ENCODE measurements at regions not wholly inside any gene's neighbourhood (a gene's known extent, or its start where the extent isn't known, plus 50 kb on each side); places are given as distances from the start of the nearest gene placed in this dataset.
A peak's percentile ranks its signal among the peaks of the same experiment; 100 is the strongest.

GRCh38 chr7:144997512-144997911 is 161.7 kb upstream of the TPK1 start:
- FAIRE-seq (no peak), DNase-seq (ENCODE audit: low spot score) (no peak)

DNA sequence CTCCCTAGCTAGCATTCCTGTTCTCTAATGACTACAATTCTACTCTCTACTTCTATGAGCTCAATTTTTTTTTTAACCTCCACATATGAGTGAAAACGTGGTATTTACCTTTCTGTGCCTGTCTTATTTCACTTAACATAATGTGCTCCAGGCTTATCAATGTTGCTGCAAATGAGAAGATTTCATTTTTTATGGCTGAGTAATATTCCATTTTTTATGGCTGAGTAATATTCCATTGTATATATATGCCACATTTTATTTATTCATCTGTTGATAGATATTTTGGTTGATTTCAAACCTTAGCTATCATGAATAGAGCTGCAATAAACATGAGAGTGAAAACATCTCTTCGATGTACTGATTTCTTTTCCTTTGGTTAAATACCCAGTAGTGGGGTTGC is 159.6 kb upstream of the TPK1 start:
- FAIRE-seq: no peak
- DNase-seq (ENCODE audit: low spot score): no peak

DNA sequence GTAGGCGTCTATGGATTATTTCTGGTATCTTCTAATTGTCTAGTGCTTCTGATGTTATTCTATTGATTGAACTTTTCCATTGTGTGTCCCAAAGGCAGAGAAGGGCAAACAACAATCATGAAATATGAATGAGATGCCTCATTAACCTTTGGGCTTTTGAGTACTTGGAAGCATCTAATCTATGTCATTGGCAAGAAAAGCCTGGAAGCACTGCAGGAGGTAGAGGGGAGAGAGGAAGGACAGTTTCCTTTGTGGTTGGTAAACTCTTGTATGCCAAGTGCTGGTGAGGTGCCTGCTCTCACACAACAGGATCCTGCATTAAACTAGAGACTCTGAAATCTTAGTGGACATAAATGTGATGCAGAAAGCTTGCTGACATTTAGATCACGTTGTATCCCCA is 155.2 kb upstream of the TPK1 start:
- FAIRE-seq (no peak), DNase-seq (ENCODE audit: low spot score) (no peak)

DNA sequence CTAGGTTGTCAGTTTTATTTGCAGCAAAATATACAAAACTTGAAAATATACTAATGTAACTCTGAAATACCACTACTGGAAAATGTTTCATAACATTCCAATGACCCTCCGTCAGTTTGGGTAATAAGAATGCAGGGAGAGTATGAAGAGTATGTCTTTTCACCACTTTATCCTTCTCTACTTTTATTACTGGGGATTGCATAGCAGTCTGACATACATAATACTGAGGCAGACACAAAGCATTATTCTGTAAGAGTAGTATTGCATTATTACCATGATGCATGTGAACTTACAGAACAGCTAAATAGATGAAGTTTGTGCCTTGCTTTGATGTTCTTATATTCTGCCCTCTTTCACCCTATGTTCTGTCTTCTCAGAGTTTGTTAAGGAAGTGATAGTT is 151.8 kb upstream of the TPK1 start:
- FAIRE-seq: no peak
- DNase-seq (ENCODE audit: low spot score): no peak

GRCh38 chr7:144982133-144982532 is 146.3 kb upstream of the TPK1 start:
- DNase-seq (ENCODE audit: low spot score) (no peak), FAIRE-seq (no peak)

DNA sequence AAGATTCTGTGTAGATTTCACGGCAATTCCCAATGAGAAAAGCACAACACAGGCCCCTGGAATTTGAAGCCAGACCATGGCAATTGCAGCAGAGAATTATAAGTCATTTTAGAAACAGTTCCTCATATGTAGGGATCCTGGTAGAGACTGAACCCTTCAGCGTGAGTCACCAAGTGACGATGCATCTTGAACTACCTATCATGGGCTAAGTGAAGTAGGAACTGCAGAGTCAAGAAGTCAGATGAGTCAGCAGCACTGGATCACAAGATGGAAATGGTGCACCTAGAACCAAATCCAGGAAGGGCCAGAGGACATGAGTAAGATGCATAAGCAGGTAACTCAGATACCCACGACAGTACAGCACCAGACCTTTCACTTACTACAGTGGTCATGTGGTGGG is 140.0 kb upstream of the TPK1 start:
- DNase-seq (ENCODE audit: low spot score): peak; percentile 21
- FAIRE-seq: no peak

- FAIRE-seq (no peak), DNase-seq (ENCODE audit: low spot score) (no peak)
These were observed 133.9 kb upstream of the TPK1 start for GRCh38 chr7:144969787-144970186.

DNA sequence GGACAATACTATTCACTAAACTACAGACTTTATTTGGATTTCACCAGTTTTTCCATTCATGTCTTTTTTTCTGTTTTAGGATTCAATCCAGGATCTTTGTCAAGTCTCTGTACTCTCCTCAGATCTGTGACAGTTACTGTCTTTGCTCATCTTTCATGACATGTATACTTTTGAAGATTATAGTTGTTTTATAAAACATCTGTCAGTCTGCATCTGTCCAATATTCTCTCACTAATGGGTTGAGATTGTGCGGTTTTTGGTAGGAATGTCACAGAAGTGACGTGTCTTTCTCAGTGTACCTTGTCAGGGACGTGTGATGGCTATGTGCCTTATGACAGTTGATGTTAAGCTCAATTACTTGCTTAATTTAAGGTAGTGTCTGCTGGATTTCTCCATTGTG is 124.9 kb upstream of the TPK1 start:
- DNase-seq (ENCODE audit: low spot score) (no peak), FAIRE-seq (no peak)

DNA sequence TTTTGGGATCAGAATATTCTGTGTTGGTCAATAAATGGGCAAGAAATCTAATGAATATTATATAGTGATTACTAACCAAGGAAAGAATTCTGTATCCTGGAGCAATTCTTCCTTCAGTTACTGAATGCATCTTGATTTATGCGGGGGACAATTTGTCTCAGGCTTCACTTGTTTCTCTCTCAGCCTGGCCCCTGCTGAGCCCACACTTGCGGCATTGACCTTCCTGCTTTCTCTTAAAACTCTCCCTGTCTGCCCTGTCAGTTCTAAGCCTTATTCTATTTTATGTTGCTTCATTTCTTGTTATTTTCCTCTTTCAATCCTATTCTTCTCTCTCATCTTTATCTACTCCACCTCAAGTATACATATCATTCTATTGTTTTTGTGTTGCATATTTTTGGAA is 122.1 kb upstream of the TPK1 start:
- no peak for FAIRE-seq
- no peak for DNase-seq (ENCODE audit: low spot score)

DNA sequence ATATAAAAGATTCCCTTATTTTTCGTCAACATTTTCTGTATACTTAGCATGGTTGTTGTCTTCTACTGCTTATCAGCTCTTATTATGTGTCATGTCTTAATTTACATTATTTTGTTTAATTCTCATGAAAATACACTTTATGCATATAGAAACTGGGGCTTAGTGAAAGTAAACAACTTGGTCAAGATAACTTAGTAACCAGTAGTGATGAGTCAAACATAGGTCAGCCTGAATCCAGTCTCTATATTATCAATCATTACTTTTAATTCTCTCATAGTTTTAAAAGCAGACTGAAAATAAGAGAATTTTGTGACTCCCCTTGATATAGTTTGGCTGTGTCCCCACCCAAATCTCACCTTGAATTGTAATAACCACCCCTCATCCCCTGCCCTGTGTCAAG is 119.6 kb upstream of the TPK1 start:
- FAIRE-seq (no peak), DNase-seq (ENCODE audit: low spot score) (no peak)

DNA sequence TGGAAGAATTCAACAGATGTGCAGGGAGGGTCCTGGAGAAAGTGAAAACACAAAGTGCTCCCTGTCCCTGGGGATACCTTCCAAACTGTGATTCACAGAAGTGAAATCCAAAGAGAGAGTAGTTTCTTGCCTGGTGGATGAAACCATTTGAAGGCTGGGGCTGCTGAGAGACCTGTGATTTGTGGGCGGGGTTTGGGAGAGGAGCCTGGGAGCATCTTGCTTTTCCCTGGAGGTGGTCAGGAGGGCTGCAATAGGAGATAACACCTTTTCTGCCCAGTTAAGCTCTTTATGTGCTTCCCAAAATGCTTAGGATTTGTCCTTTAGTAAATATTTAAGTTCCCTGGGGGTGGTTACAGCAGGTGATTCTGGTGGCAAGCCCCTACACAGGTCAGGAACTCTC is 105.3 kb upstream of the TPK1 start:
- DNase-seq (ENCODE audit: low spot score) (no peak), FAIRE-seq (no peak)

DNA sequence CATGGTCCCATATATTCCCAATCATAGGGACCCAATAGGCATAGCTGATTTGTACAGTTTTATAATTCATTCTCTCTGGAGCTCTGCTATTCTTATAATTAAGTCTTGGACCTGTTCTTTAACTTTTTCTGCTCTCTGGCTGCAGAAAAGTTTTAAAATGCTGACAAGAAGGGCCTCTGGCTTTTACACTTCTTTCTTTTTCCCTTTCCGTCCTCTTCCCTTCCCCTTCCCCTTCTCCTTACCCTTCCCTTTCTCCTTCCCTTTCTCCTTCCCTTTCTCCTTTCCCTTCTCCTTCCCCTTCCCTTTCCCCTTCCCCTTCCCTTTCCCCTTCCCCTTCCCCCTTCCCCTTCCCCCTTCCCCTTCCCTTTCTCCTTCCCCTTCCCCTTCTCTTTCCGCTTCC is 101.3 kb upstream of the TPK1 start:
- FAIRE-seq (no peak), DNase-seq (ENCODE audit: low spot score) (no peak)

DNA sequence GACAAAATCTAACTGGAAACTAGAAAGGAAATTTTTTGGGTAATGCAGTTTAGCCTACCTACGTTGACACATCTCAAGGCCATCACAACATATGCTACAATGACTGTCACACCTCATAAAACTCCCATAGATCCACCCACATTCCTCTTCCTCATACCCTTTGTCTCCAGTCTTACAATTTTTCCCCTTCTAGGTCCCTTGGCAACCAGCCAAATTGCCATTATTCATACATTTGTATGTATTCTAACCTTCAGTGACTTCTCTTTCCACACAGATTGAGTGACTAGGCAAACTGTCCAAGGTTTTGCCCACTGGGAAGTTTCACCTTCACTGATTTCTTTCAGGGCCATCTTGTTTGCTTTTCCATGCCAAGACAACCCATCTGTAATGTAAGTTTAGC is 100.5 kb upstream of the TPK1 start:
- DNase-seq (ENCODE audit: low spot score) (no peak), FAIRE-seq (no peak)

DNA sequence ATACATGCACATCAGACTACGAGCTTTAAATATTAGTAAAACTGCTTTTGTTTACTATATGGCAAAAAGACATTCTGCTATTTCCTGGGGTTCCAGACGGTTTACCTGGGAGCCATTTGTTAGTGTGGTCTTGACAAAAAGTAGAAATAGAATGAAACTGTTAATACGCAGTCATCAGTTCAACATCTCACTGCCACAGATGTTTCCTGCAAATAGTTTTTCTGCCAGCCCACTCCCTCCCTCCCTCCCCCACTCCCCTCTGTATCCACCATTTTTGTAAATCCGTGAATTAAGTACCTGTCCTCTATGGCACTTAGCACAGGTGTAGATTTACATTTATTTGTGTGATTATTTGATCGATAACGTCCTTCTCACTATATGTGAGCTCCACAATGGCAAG is 74.6 kb upstream of the TPK1 start:
- DNase-seq (ENCODE audit: low spot score) (no peak), FAIRE-seq (no peak)

DNA sequence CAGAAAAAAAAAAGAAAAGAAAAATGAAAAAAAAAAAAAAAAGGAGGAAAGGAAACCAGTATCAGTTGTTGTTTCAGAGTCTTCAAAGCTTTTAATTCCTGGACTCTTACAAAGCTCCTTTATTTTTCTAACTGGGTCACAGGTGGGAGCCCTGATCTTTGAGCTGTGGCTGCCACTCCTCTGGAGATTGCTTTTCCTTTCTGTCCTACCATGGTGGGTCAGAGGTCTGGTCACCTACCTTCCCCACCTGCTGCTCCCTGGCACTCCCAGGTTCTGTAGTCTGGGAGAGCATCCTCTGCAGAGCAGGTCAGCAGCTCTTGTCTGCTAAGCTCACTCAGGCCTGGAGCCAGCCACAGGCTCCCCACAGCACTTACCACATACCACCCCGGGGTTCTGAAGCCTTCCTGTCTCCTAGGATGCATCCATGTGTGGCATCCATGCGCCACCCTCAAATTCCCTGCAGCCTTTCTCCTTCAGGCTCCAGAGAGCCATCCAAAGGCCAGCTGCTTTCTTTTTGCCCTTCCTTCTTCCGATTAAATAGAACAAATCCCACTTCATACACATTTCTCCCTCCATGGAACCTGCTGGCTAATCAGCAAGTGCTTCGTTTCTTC is 73.2 kb upstream of the TPK1 start:
- DNase-seq (ENCODE audit: low spot score) (no peak), FAIRE-seq (no peak)

DNA sequence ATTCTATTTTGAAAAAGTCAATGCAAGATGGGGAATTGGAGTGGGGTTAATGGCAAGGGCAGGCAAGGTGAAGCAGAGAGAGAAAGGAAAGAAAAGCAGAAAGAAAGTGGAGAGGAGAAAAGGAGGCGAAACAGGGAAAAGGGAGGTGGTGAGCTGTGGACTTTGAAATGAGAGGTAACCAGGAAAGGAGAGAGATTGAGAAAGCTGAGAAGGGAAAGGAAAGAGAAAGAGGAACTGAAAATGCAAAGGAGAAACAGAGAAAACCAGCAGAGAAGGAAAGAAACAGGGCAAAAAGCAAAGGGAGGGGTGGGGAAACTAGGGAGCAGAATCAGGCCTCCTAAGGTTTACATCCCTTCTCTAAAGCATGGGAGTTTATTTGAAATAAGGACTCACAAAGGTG is 72.5 kb upstream of the TPK1 start:
- DNase-seq (ENCODE audit: low spot score) (no peak), FAIRE-seq (no peak)

DNA sequence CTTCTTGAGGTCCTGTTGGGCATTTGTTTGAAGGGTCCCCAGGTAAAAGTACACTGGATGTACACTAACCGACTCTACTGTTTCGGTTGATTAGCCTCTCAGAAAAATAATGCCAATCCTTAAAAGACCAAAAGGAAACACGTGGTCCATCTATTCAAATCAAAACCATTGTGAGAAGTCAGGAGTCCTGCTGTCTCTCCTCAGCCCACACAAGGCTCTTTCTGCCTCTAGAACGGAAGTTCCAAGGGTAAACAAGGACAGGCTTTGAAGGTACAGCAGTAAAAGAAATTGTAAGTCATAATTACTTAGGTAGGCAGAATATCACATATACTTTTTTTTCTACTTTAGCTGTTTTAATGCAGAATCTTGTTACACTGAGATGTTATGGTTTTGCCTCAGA is 71.7 kb upstream of the TPK1 start:
- FAIRE-seq (no peak), DNase-seq (ENCODE audit: low spot score) (no peak)

- FAIRE-seq: no peak
These were observed 67.3 kb upstream of the TPK1 start for GRCh38 chr7:144903201-144903600.

DNA sequence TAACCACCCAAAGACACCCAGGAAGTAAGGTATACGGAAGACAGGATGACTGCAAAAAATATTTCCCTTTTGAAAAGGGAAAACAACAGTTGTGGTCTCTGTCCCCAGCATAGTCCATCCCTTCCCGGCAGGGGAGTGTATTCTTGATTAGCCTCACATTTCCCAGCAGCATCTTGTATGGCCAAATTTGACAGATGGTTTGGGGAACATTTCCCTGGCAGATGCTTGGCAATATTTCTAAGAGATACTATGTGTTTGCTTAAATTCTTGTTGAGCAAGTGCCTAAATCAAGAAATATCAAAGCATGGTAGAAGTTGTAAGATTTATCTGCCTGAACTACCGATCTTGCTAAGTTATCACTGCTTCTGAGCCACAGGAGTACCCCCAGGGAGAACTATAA is 56.9 kb upstream of the TPK1 start:
- DNase-seq (ENCODE audit: low spot score): no peak
- no peak for FAIRE-seq

More at GRCh38 chr7:144903201-144903600, 67.3 kb upstream of the TPK1 start:
- DNase-seq (ENCODE audit: low spot score): no peak

All from RCC 7860 (cell line).